ENCODE measurements at regions not wholly inside any gene's neighbourhood (a gene's known extent, or its start where the extent isn't known, plus 50 kb on each side); places are given as distances from the start of the nearest gene placed in this dataset.

DNA sequence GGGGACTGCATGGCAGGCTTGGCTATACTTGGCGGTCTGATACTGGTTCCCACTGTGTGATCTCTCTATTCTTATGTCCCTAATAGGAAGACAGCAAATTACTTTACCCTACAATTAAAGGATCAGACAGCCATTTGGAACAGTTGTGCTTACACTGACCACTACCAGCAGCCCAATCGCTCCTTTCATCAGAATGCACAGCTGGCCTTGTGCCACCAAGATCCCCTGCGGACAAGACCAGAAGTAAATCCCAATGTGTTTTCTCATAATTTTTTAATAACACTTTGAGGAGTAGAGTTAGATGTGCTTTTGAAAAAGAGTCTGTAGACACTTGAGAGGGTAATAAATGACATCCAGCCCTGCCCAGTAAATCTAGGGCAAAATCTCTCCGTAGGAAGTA is 297.2 kb upstream of the ZNF32 start:
- no peak overlapping the region for H3K4me3 ChIP-seq (ENCODE audit: low read depth, low read length)
- H3K27me3 ChIP-seq (replicated peaks): no peaks in the 10 kb centered on the region
- DNase-seq: no peak
- H3K27ac ChIP-seq: no peak overlapping the region
- in situ Hi-C loops (cut with HindIII; ENCODE audit: low pct_ligation_motif_present, low sequenced_read_pairs): no loop called here
- H3K36me3 ChIP-seq (replicated peaks): no peaks in the 10 kb centered on the region
- TF ChIP-seq, protein P1, sequence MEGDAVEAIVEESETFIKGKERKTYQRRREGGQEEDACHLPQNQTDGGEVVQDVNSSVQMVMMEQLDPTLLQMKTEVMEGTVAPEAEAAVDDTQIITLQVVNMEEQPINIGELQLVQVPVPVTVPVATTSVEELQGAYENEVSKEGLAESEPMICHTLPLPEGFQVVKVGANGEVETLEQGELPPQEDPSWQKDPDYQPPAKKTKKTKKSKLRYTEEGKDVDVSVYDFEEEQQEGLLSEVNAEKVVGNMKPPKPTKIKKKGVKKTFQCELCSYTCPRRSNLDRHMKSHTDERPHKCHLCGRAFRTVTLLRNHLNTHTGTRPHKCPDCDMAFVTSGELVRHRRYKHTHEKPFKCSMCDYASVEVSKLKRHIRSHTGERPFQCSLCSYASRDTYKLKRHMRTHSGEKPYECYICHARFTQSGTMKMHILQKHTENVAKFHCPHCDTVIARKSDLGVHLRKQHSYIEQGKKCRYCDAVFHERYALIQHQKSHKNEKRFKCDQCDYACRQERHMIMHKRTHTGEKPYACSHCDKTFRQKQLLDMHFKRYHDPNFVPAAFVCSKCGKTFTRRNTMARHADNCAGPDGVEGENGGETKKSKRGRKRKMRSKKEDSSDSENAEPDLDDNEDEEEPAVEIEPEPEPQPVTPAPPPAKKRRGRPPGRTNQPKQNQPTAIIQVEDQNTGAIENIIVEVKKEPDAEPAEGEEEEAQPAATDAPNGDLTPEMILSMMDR (IDR thresholded peaks at IDR 0.05; ENCODE audit: low read depth, low read length, missing control alignments): no peak

DNA sequence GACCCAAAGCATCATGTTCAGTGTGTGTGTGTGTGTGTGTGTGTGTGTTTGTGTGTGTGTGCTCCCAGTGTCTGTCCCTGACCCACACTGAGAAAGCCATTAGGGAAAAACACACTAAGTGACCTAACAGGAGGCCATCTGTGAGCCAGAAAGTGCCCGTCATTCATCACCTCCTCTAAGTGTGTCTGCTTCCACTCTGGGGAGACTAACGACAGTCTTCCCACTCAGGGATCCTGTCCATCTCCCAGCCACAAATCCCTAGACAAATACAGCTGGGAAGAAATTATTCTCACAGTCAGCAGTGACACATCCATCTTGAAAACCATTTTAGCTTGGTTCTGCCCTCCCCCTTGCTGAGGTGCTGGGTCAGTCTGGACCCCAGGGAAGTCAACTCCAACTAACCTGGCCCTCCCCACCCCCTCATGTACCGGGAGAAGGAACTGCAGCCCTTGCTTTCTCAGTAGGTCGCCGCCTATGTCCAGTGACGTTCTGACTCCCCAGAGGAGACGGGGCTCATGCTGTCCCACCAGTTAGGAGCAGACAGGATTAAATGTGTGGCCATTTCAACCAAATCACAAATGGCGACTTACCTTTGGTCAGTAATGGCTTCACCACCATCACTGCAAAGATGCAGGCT is 296.5 kb upstream of the ZNF32 start:
- in situ Hi-C loops (cut with HindIII; ENCODE audit: low pct_ligation_motif_present, low sequenced_read_pairs): no loop called here
- DNase-seq: no peak
- TF ChIP-seq, protein P1 (IDR thresholded peaks at IDR 0.05; ENCODE audit: low read depth, low read length, missing control alignments): no peak
- Histone ChIP-seq H3K27ac (no peak overlapping the region), H3K36me3 (replicated peaks) (no peaks in the 10 kb centered on the region), H3K27me3 (replicated peaks) (no peaks in the 10 kb centered on the region), H3K4me3 (ENCODE audit: low read depth, low read length) (no peak overlapping the region)

DNA sequence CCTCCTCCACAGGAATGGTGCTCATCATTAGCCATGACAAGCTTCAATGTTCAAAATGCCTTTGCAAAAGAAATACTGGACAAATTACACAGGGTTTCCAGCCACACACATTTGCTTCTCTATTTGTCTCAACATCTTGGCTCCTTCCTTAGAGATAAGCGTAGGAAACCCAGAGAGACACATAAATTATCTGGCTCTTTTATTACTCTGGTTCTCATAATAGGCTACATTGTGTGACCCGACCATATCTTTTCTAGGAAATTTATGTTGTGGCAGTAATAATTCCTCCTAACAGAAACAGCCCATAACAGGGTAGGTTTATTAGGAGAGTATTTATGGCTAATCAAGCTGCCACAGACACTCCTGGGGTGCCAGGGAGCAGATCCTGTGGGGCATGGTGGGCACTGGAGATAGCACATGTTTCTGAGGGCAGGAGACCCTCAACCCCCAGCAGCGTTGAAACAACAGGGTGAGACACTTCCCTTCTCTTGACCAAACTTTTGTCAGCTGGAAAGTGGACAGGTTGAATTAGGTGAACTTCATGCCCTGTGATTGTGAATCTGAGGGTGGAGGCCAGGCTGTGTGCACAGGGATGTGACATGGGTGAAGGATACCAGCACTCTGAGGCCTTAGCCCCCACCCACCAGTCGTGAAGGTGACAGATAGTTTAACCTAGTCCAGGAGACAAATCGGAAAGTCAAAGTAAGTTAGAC is 295.9 kb upstream of the ZNF32 start:
- in situ Hi-C loops (cut with HindIII; ENCODE audit: low pct_ligation_motif_present, low sequenced_read_pairs): no loop called here
- Histone ChIP-seq H3K27ac (no peak overlapping the region), H3K4me3 (ENCODE audit: low read depth, low read length) (no peak overlapping the region), H3K36me3 (replicated peaks) (no peaks in the 10 kb centered on the region), H3K27me3 (replicated peaks) (no peaks in the 10 kb centered on the region)
- TF ChIP-seq, protein P1 (IDR thresholded peaks at IDR 0.05; ENCODE audit: low read depth, low read length, missing control alignments): no peak
- no peak for DNase-seq

DNA sequence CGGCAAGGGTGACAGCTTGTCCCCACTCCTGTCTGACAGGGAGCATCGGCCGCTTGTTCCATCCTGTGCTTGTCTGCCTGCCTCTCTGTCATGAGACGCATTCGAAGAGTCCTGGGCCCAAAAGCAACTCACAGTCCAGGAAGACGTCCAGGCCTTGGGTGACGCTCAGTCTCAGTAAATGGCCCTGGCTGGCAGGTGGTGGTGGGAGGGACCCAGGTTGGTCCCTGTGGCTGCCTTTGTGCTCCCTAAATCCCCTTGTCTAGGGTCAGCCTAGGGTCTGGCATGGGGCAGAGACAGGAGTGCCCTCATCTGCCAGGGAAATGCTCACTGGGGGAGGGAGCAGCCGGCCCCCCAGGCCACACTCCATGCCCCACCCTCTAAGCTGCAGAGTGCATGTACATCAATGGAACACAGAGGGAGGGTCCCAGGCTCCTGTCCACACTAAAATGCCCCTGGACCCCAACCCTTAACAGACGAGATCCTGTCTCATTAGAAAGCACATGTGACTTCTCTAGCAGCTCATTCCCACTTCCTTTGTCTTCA is 295.2 kb upstream of the ZNF32 start:
- H3K36me3 ChIP-seq (replicated peaks): no peaks in the 10 kb centered on the region
- no peak overlapping the region for H3K4me3 ChIP-seq (ENCODE audit: low read depth, low read length)
- H3K27ac ChIP-seq: no peak overlapping the region
- in situ Hi-C loops (cut with HindIII; ENCODE audit: low pct_ligation_motif_present, low sequenced_read_pairs): no loop called here
- no peak for DNase-seq
- H3K27me3 ChIP-seq (replicated peaks): no peaks in the 10 kb centered on the region
- TF ChIP-seq, protein P1 (IDR thresholded peaks at IDR 0.05; ENCODE audit: low read depth, low read length, missing control alignments): no peak

DNA sequence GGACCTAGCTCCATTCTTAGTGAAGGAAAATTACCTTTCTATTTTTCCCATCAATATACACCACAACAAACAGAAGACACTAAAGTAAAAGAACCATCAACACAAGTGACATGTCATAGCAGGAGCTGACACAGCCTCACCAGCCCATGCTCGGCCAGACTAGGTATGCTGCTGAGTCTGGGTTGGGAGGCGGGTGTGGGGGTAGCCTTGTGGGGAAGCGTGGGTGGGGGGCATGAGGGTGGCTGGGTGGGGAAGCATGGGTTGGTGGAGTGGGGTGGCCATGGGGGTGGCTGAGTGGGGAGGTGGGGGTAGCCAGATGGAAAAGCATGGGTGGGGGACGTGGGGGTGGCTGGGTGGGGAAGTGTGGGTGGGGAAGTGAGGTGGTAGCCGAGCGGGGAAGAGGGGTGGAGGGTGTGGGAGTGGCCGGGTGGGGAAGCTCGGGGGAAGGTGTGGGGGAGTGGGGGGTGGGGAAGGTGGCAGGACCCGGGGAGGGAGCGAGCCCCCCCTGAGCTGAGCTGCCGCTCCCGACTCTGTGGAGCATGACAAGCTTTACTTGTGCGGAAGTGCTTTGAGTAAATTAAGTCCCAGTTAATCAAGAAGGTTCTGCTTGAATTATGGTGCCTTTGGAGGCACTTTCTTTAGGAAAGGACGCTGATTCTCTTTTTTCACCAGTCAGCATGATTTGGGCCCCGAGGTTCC is 294.6 kb upstream of the ZNF32 start:
- Histone ChIP-seq H3K27me3 (replicated peaks) (no peaks in the 10 kb centered on the region), H3K36me3 (replicated peaks) (no peaks in the 10 kb centered on the region), H3K4me3 (ENCODE audit: low read depth, low read length) (no peak overlapping the region), H3K27ac (no peak overlapping the region)
- in situ Hi-C loops (cut with HindIII; ENCODE audit: low pct_ligation_motif_present, low sequenced_read_pairs): no loop called here
- TF ChIP-seq, protein P1 (IDR thresholded peaks at IDR 0.05; ENCODE audit: low read depth, low read length, missing control alignments): no peak
- DNase-seq: no peak

All from brain microvascular endothelial cell (primary cell).